ENCODE measurements at regions not wholly inside any gene's neighbourhood (a gene's known extent, or its start where the extent isn't known, plus 50 kb on each side); places are given as distances from the start of the nearest gene placed in this dataset.

DNA sequence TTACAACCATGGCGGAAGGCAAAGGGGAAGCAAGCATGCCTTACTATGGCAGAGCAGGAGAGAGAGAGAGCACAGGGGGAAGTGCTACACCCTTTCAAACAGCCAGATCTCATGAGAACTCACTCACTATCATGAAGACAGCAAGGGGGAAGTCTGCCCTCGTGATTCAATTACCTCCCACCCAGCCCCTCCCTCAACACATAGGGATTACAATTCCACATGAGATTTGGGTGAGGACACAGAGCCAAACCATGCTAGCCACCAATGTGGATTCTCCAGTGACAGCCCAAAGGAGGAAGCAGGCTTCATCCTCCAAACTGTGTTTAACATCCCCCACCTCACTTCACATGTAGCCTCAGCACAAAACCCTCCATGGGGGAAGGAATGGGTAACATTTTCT lies 563.7 kb downstream of the CDK5RAP2 start:
- ChIA-PET CTCF (no interaction called here), POLR2A (ENCODE audit: low non-redundant PET) (no interaction called here)
- H3K36me3 ChIP-seq (ENCODE audit: insufficient read depth, low read length, poor library complexity, severe bottlenecking), result no peaks in the 10 kb centered on the region
- no peaks in the 10 kb centered on the region for H3K4me1 ChIP-seq (ENCODE audit: insufficient read depth, low read length, poor library complexity, severe bottlenecking)
- H3K9me3 ChIP-seq (ENCODE audit: low read depth, low read length, poor library complexity, severe bottlenecking), result no peaks in the 10 kb centered on the region
- intact Hi-C loops (cut with micrococcal nuclease; ENCODE audit: unreplicated experiment), result no loop called here
- no TSS peak for BruUV-seq (replicated peaks)
- no peaks in the 10 kb centered on the region for H3K27me3 ChIP-seq (replicated peaks; ENCODE audit: insufficient read depth, low read depth, low read length, poor library complexity)
- no peak for TF ChIP-seq EZH2 (IDR thresholded peaks at IDR 0.05; ENCODE audit: borderline replicate concordance, low read depth, low read length, poor library complexity, severe bottlenecking)
- TF ChIP-seq, protein P1, sequence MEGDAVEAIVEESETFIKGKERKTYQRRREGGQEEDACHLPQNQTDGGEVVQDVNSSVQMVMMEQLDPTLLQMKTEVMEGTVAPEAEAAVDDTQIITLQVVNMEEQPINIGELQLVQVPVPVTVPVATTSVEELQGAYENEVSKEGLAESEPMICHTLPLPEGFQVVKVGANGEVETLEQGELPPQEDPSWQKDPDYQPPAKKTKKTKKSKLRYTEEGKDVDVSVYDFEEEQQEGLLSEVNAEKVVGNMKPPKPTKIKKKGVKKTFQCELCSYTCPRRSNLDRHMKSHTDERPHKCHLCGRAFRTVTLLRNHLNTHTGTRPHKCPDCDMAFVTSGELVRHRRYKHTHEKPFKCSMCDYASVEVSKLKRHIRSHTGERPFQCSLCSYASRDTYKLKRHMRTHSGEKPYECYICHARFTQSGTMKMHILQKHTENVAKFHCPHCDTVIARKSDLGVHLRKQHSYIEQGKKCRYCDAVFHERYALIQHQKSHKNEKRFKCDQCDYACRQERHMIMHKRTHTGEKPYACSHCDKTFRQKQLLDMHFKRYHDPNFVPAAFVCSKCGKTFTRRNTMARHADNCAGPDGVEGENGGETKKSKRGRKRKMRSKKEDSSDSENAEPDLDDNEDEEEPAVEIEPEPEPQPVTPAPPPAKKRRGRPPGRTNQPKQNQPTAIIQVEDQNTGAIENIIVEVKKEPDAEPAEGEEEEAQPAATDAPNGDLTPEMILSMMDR (conservative IDR thresholded peaks at IDR 0.05; ENCODE audit: low read depth, low read length), result no peak
- DNase-seq (ENCODE audit: low spot score), result no peak
- no peak overlapping the region for H3K27ac ChIP-seq (ENCODE audit: low read depth, low read length, poor library complexity, severe bottlenecking)
- no peak overlapping the region for H3K4me3 ChIP-seq (ENCODE audit: low read depth, low read length, poor library complexity, severe bottlenecking)

DNA sequence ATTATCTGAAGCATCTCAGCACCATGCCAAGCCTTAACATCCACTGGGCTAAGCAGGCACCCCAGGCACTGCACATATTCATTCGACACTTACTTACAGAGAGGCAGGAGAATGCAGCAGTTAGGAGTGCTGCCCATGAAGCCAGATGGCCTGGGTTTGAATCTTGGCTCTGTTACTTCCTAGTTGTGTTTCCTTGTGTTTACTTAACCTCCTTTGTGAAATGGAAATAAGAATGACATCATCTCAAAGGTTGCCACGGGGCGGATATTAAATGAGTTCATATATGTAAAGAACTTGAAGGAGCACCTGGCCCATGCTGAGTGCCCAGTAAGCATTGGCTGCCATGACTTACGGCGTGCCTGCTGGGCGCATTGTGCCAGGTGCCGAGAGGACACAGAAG lies 565.2 kb downstream of the CDK5RAP2 start:
- CTCF ChIA-PET, result no interaction called here
- Histone ChIP-seq H3K27me3 (replicated peaks; ENCODE audit: insufficient read depth, low read depth, low read length, poor library complexity) (no peaks in the 10 kb centered on the region), H3K9me3 (ENCODE audit: low read depth, low read length, poor library complexity, severe bottlenecking) (no peaks in the 10 kb centered on the region), H3K27ac (ENCODE audit: low read depth, low read length, poor library complexity, severe bottlenecking) (no peak overlapping the region), H3K4me3 (ENCODE audit: low read depth, low read length, poor library complexity, severe bottlenecking) (no peak overlapping the region), H3K4me1 (ENCODE audit: insufficient read depth, low read length, poor library complexity, severe bottlenecking) (no peaks in the 10 kb centered on the region), H3K36me3 (ENCODE audit: insufficient read depth, low read length, poor library complexity, severe bottlenecking) (no peaks in the 10 kb centered on the region)
- BruUV-seq (replicated peaks), result no TSS peak
- intact Hi-C loops (cut with micrococcal nuclease; ENCODE audit: unreplicated experiment), result no loop called here
- POLR2A ChIA-PET (ENCODE audit: low non-redundant PET), result no interaction called here
- no peak for TF ChIP-seq EZH2 (IDR thresholded peaks at IDR 0.05; ENCODE audit: borderline replicate concordance, low read depth, low read length, poor library complexity, severe bottlenecking)
- TF ChIP-seq, protein P1 (conservative IDR thresholded peaks at IDR 0.05; ENCODE audit: low read depth, low read length), result no peak
- no peak for DNase-seq (ENCODE audit: low spot score)

DNA sequence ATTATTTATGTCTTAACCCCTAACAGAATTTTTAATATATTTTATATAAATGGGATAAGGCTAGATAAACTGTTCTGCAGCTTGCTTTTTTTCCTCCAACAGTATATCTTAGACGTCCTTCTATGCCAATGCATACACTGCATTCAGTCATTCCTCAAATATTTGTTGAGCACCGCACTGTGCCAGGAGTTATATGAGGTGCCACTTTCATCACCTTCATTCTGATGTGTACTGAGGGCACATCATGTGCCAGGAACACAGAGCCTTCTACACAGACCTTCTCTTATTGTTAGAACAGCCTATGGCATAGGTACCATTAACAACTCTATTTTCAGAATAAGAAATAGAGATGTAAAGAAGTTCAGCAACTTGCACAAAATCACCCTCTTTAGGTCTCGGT lies 570.1 kb downstream of the CDK5RAP2 start:
- no peak overlapping the region for H3K4me3 ChIP-seq (ENCODE audit: low read depth, low read length, poor library complexity, severe bottlenecking)
- ChIA-PET POLR2A (ENCODE audit: low non-redundant PET) (no interaction called here), CTCF (no interaction called here)
- TF ChIP-seq EZH2 (IDR thresholded peaks at IDR 0.05; ENCODE audit: borderline replicate concordance, low read depth, low read length, poor library complexity, severe bottlenecking), result no peak
- no peaks in the 10 kb centered on the region for H3K27me3 ChIP-seq (replicated peaks; ENCODE audit: insufficient read depth, low read depth, low read length, poor library complexity)
- no TSS peak for BruUV-seq (replicated peaks)
- DNase-seq (ENCODE audit: low spot score), result no peak
- intact Hi-C loops (cut with micrococcal nuclease; ENCODE audit: unreplicated experiment), result no loop called here
- H3K27ac ChIP-seq (ENCODE audit: low read depth, low read length, poor library complexity, severe bottlenecking), result no peak overlapping the region
- H3K4me1 ChIP-seq (ENCODE audit: insufficient read depth, low read length, poor library complexity, severe bottlenecking), result no peaks in the 10 kb centered on the region
- no peaks in the 10 kb centered on the region for H3K9me3 ChIP-seq (ENCODE audit: low read depth, low read length, poor library complexity, severe bottlenecking)
- H3K36me3 ChIP-seq (ENCODE audit: insufficient read depth, low read length, poor library complexity, severe bottlenecking), result no peaks in the 10 kb centered on the region

DNA sequence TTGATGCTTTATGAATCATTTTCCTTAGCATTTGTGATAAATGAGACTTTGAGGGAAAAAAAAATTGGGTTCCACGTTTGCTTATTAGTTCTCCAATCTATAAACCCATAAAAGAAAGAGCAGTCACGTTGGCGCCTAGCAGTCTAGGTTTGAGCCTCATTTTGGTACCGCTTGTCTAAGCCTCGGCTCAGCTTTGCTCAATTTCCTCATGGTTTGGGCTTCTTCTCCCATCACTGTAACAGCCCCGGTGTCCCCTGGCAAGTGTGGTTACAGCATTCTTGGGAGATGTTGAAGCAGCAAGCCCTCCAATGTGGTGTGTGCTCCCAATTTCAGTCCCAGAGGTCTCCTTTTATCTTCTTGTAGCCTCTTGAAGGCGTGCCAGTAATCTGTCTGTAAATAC lies 578.4 kb downstream of the CDK5RAP2 start:
- no peaks in the 10 kb centered on the region for H3K9me3 ChIP-seq (ENCODE audit: low read depth, low read length, poor library complexity, severe bottlenecking)
- H3K4me3 ChIP-seq (ENCODE audit: low read depth, low read length, poor library complexity, severe bottlenecking), result no peak overlapping the region
- CTCF ChIA-PET, result interaction anchor here (0.6 kb wide), 1 partner anchor 815 kb away, joined by 3 read pairs; no protein-coding TSS in a partner anchor
- H3K4me1 ChIP-seq (ENCODE audit: insufficient read depth, low read length, poor library complexity, severe bottlenecking), result no peaks in the 10 kb centered on the region
- POLR2A ChIA-PET (ENCODE audit: low non-redundant PET), result no interaction called here
- DNase-seq (ENCODE audit: low spot score), result no peak
- H3K27me3 ChIP-seq (replicated peaks; ENCODE audit: insufficient read depth, low read depth, low read length, poor library complexity), result peaks cover 26% of the 10 kb centered on the region
- H3K27ac ChIP-seq (ENCODE audit: low read depth, low read length, poor library complexity, severe bottlenecking), result no peak overlapping the region
- no peak for TF ChIP-seq EZH2 (IDR thresholded peaks at IDR 0.05; ENCODE audit: borderline replicate concordance, low read depth, low read length, poor library complexity, severe bottlenecking)
- TF ChIP-seq, protein P1 (conservative IDR thresholded peaks at IDR 0.05; ENCODE audit: low read depth, low read length), result no peak
- intact Hi-C loops (cut with micrococcal nuclease; ENCODE audit: unreplicated experiment), result no loop called here
- BruUV-seq (replicated peaks), result no TSS peak
- H3K36me3 ChIP-seq (ENCODE audit: insufficient read depth, low read length, poor library complexity, severe bottlenecking), result no peaks in the 10 kb centered on the region
